HepG2 (cell line): ENCODE measurements at regions not wholly inside any gene's neighbourhood (a gene's known extent, or its start where the extent isn't known, plus 50 kb on each side); places are given as distances from the start of the nearest gene placed in this dataset.

Experiments
- ATAC-seq: fragments of 200-7000 bp; cut with Tn5 transposase; 3 replicates; pipeline ENCODE4 v1.9.1; 2020; ENCODE audit warnings: mild to moderate bottlenecking, moderate library complexity
- BruUV-seq: library from RNA; stranded (reverse); fragments of 400-500 nt; replicated peaks from 2 replicates; lab custom pipeline; 2021; lab: Mats Ljungman, UMichigan
- CTCF ChIA-PET: fragments of 300-600 bp; formaldehyde crosslinking; extraction: SDS; loops from one replicate; lab custom pipeline; 2021; ENCODE audit warnings: low total read pairs, inconsistent platforms, low intra/inter-chr PET ratio; lab: Yijun Ruan, JAX
- POLR2A ChIA-PET: fragments of 350-600 bp; sonication (Branson Sonifier 250); formaldehyde crosslinking; loops from one replicate; lab custom pipeline; 2020; ENCODE audit warnings: antibody characterized with exemption, inconsistent platforms; lab: Yijun Ruan, JAX
- DNase-seq: peaks from one replicate; pipeline ENCODE4 v3.0.0-alpha.2; 2015; ENCODE audit warnings: low spot score
- FAIRE-seq: peaks from 3 replicates; lab custom pipeline; 2011; peaks lifted over from hg19 to GRCh38; lab: Jason Lieb, UNC
- H2AFZ ChIP-seq: one replicate; pipeline ENCODE4 v1.6.1; 2011; ENCODE audit warnings: low read length, inconsistent platforms
- H3K27ac ChIP-seq: fragments of 300-600 bp; 3 replicates; pipeline ENCODE4 v1.8.0; 2011; ENCODE audit warnings: mixed run types, mild to moderate bottlenecking, mixed read lengths, low read length, inconsistent platforms; ENCODE audit not compliant: insufficient read depth; ENCODE audit errors: extremely low read length
- H3K27me3 ChIP-seq, 2 experiments: fragments of 200-600 bp in 1 of 2; 2 replicates in 1 of 2; 3 replicates in 1 of 2; pipeline versions ENCODE4 v1.6.0 to v1.8.0; 2011; ENCODE audit warnings: low read length in 2 of 2, mild to moderate bottlenecking in 2 of 2, moderate library complexity in 2 of 2, inconsistent platforms in 1 of 2; ENCODE audit not compliant: insufficient read depth in 2 of 2, control insufficient read depth in 1 of 2
- H3K36me3 ChIP-seq, 2 experiments: fragments of 200-600 bp in 1 of 2; replicated peaks in 1 of 2; 2 replicates in 1 of 2; 3 replicates in 1 of 2; pipeline versions ENCODE4 v1.5.1 to v1.8.0; 2011; ENCODE audit warnings: low read length in 2 of 2, inconsistent platforms in 1 of 2; ENCODE audit not compliant: insufficient read depth in 2 of 2, control insufficient read depth in 1 of 2
- H3K4me1 ChIP-seq: 2 replicates; pipeline ENCODE4 v1.5.1; 2012; ENCODE audit warnings: low read length, inconsistent platforms; ENCODE audit not compliant: insufficient read depth
- H3K4me2 ChIP-seq: 2 replicates; pipeline ENCODE4 v1.6.0; 2011; ENCODE audit warnings: low read depth, low read length, inconsistent platforms
- H3K4me3 ChIP-seq, 3 experiments: fragments of 200-600 bp in 1 of 3; sonication (generic), shearing (Covaris generic) in 1 of 3; replicated peaks in 1 of 3; 2 replicates each; pipeline ENCODE4 v1.5.1; 2011 to 2016; ENCODE audit warnings: low read length in 3 of 3, inconsistent platforms in 2 of 3, low read depth in 2 of 3, mild to moderate bottlenecking in 2 of 3, control low read depth in 1 of 3, mixed read lengths in 1 of 3; ENCODE audit not compliant: insufficient read depth in 1 of 3
- H3K79me2 ChIP-seq: one replicate; pipeline ENCODE4 v1.6.1; 2011; ENCODE audit warnings: low read length, inconsistent platforms; ENCODE audit not compliant: insufficient read depth
- H3K9ac ChIP-seq: 2 replicates; pipeline ENCODE4 v1.6.0; 2011; ENCODE audit warnings: mild to moderate bottlenecking, low read depth, low read length, inconsistent platforms; ENCODE audit not compliant: insufficient read depth
- H3K9me3 ChIP-seq: 2 replicates; pipeline ENCODE4 v1.5.1; 2012; ENCODE audit warnings: mild to moderate bottlenecking, low read length
- H4K20me1 ChIP-seq: 2 replicates; pipeline ENCODE4 v1.6.0; 2011; ENCODE audit warnings: inconsistent platforms, mild to moderate bottlenecking, low read length, moderate library complexity; ENCODE audit not compliant: insufficient read depth
- DZIP1 ChIP-seq: sonication (generic); formaldehyde crosslinking; IDR thresholded peaks from 2 replicates; pipeline ENCODE4 v1.5.0; 2020; ENCODE audit warnings: mild to moderate bottlenecking, missing genetic modification reagents
- ELF3 ChIP-seq: IDR thresholded peaks from 2 replicates; pipeline ENCODE4 v1.6.1; 2016; ENCODE audit warnings: missing genetic modification reagents, missing compliant biosample characterization
- FOSL2 ChIP-seq: sonication (generic); formaldehyde crosslinking; IDR thresholded peaks from 2 replicates; pipeline ENCODE4 v1.4.0; 2020; ENCODE audit warnings: missing genetic modification reagents
- GPBP1L1 ChIP-seq: sonication (generic); formaldehyde crosslinking; IDR thresholded peaks from 2 replicates; pipeline ENCODE4 v1.5.0; 2020; ENCODE audit warnings: mild to moderate bottlenecking, missing genetic modification reagents
- GPN1 ChIP-seq: sonication (generic); formaldehyde crosslinking; IDR thresholded peaks from 2 replicates; pipeline ENCODE4 v1.5.1; 2020; ENCODE audit warnings: missing genetic modification reagents, borderline replicate concordance
- KAT8 ChIP-seq: IDR thresholded peaks from 2 replicates; pipeline ENCODE4 v1.6.1; 2016; ENCODE audit warnings: missing genetic modification reagents, missing compliant biosample characterization
- KDM4B ChIP-seq: sonication (generic); formaldehyde crosslinking; IDR thresholded peaks from 2 replicates; pipeline ENCODE4 v1.4.0; 2020; ENCODE audit warnings: missing genetic modification reagents
- KDM5A ChIP-seq: fragments of 200-600 bp; sonication (generic); IDR thresholded peaks from 2 replicates; pipeline ENCODE4 v1.7.0; 2018; ENCODE audit warnings: antibody characterized with exemption, mild to moderate bottlenecking, low read length, borderline replicate concordance
- NFKB2 ChIP-seq: sonication (generic); formaldehyde crosslinking; IDR thresholded peaks from 2 replicates; pipeline ENCODE4 v1.4.0; 2020; ENCODE audit warnings: missing genetic modification reagents, borderline replicate concordance
- PCBP1 ChIP-seq: fragments of 200-400 bp; formaldehyde crosslinking; IDR thresholded peaks from 2 replicates; pipeline ENCODE4 v1.6.1; 2017; ENCODE audit warnings: mild to moderate bottlenecking, low read depth, low read length, borderline replicate concordance
- ZNF180 ChIP-seq: sonication (generic); formaldehyde crosslinking; IDR thresholded peaks from 2 replicates; pipeline ENCODE4 v1.4.0; 2020; ENCODE audit warnings: low read depth, missing genetic modification reagents, borderline replicate concordance
- ZNF230 ChIP-seq: sonication (generic); formaldehyde crosslinking; IDR thresholded peaks from 2 replicates; pipeline ENCODE4 v1.4.0; 2020; ENCODE audit warnings: mild to moderate bottlenecking, missing genetic modification reagents
- ZNF337 ChIP-seq: sonication (generic); formaldehyde crosslinking; IDR thresholded peaks from 2 replicates; pipeline ENCODE4 v1.5.1; 2020; ENCODE audit warnings: missing genetic modification reagents, low read depth, mild to moderate bottlenecking, borderline replicate concordance
- ZNF547 ChIP-seq: sonication (generic); formaldehyde crosslinking; IDR thresholded peaks from 2 replicates; pipeline ENCODE4 v1.5.1; 2020; ENCODE audit warnings: mild to moderate bottlenecking, missing genetic modification reagents
- ZNF768 ChIP-seq: sonication (generic); formaldehyde crosslinking; IDR thresholded peaks from 2 replicates; pipeline ENCODE4 v1.4.0; 2020; ENCODE audit warnings: missing genetic modification reagents
- ZSCAN30 ChIP-seq: sonication (generic); formaldehyde crosslinking; IDR thresholded peaks from 2 replicates; pipeline ENCODE4 v1.5.0; 2020; ENCODE audit warnings: mild to moderate bottlenecking, missing genetic modification reagents
- WGBS: methylation state at CpG from one replicate; pipeline ENCODE4 v1.1.6; 2017; ENCODE audit warnings: low lambda C conversion rate; 5-methylcytosine and 5-hydroxymethylcytosine counted together
- in situ Hi-C: cut with HindIII; loops from 2 replicates; pipeline ENCODE4 v1.10.0; 2017; ENCODE audit warnings: low pct_unique_long_range_greater_than_20kb; ENCODE audit not compliant: extremely low pct_ligation_motif_present
- intact Hi-C: fragments of 100-400 bp; cut with micrococcal nuclease; formaldehyde crosslinking; loops from one replicate; pipeline ENCODE4 v1.10.0; 2022; ENCODE audit not compliant: unreplicated experiment

- CTCF ChIA-PET: no interaction called here
- Histone ChIP-seq H3K79me2 (no peaks in the 10 kb centered on the region), H3K27me3 (no peaks in the 10 kb centered on the region), H3K4me2 (no peak overlapping the region), H2AFZ (no peak overlapping the region), H3K4me1 (no peaks in the 10 kb centered on the region), H3K36me3 (no peaks in the 10 kb centered on the region), H3K9me3 (peaks cover 5% of the 10 kb centered on the region; the same call in 1 of the 2 replicates), H3K9ac (no peak overlapping the region), H3K4me3 (no peak overlapping the region), H3K27ac (no peak overlapping the region), H4K20me1 (no peaks in the 10 kb centered on the region)
- TF ChIP-seq KAT8: no peak
- no peak for TF ChIP-seq ZNF180 (CRISPR knock-in tag)
- TF ChIP-seq GPN1 (CRISPR knock-in tag): no peak
- TF ChIP-seq ZNF230 (CRISPR knock-in tag): no peak
- TF ChIP-seq KDM4B (CRISPR knock-in tag): no peak
- TF ChIP-seq DZIP1 (CRISPR knock-in tag): no peak
- no peak for TF ChIP-seq KDM5A
- no peak for TF ChIP-seq ZNF768 (CRISPR knock-in tag)
- TF ChIP-seq ZNF337 (CRISPR knock-in tag): no peak
- no peak for TF ChIP-seq ELF3 (CRISPR knock-in tag)
- TF ChIP-seq GPBP1L1 (CRISPR knock-in tag): no peak
- no peak for TF ChIP-seq FOSL2 (CRISPR knock-in tag)
- no peak for TF ChIP-seq ZNF547 (CRISPR knock-in tag)
- TF ChIP-seq ZSCAN30: no peak
- no peak for TF ChIP-seq PCBP1
- TF ChIP-seq NFKB2 (CRISPR knock-in tag): no peak
- ATAC-seq (no peak), FAIRE-seq (no peak), DNase-seq (no peak)
- intact Hi-C loops (no loop called here), in situ Hi-C loops (no loop called here)
- POLR2A ChIA-PET: no interaction called here
- BruUV-seq: no TSS peak
- 69% methylated on average over 1 of the region's 1 CpG for WGBS
Observed at GRCh38 chr2:54062401-54062800, 53.0 kb upstream of the ACYP2 start.
